Right forelimb (tissue), 1 donor: ENCODE measurements at regions not wholly inside any gene's neighbourhood (a gene's known extent, or its start where the extent isn't known, plus 50 kb on each side); places are given as distances from the start of the nearest gene placed in this dataset.
"Not testable (repeated sequence)": the region's sequence is repeated elsewhere in the genome, so short reads cannot be mapped to it uniquely, and the experiment has no call there.

Source experiments
- DNase-seq: peaks from one replicate; pipeline ENCODE4 v3.0.0-alpha.2; 2018

DNA sequence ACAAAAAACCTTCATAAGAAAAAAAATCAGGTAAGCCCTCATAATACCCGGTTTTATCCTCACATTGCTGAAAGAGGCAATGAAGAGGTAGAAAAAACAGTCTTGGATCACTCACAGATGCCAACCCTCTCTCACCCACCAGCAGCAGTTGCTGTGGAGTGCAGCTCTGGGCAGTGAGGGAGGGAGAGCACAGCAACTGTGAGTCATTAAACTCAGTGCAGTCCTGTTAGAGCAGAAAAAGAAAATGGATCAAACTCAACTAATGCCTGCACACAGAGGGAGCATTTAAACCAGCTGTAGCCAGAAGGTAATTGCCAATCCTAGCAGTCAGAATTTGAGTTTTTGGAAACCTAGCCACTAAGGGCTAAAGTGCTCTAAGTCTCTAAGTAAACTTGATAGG, 1050.6 kb upstream of the ALCAM start:
- no peak for DNase-seq

GRCh38 chr3:104323226-104323625, 1043.5 kb upstream of the ALCAM start:
- DNase-seq: no peak

DNA sequence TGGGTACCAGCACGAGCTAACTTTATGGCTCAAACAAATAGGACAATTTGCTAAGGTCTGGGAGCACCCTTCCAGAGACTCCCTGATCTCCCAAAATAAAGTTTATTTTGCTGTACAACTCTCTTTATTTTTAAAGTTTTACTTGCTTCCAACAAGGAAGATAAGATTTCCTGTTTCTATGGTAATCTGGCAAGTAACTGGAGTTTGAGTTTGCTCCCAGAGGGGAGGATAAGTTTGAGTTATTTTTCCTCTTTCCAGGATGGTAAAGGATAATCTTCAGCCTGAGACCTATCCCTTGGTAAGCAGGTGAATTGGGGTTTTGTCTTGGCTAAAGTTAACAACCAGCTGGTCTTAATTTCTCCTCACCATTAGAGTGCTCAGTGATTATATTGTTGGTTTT, 1019.4 kb upstream of the ALCAM start:
- DNase-seq: no peak

- DNase-seq: no peak
These were observed 1016.9 kb upstream of the ALCAM start for GRCh38 chr3:104349836-104350235.

DNA sequence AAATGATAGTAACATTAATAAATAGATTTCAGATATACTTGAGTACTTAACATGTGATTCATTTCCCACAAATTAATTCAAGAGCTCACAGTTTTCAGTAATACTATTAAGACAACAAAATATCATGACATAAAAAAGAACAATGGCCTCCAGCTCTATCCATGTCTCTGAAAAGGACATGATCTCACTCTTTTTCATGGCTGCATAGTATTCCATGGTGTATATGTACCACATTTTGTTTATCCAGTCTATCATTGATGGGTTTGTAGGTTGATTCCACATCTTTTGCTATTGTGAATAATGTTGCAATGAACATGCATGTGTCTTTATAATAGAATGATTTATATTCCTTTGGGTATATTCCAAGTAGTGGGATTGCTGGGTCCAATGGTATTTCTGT, 1012.8 kb upstream of the ALCAM start:
- no peak for DNase-seq

GRCh38 chr3:104359546-104359945, 1007.2 kb upstream of the ALCAM start:
- DNase-seq: no peak

- no peak for DNase-seq
These were observed 1006.7 kb upstream of the ALCAM start for GRCh38 chr3:104360038-104360437.

GRCh38 chr3:104361748-104362147, 1005.0 kb upstream of the ALCAM start:
- not testable (repeated sequence) for DNase-seq

DNA sequence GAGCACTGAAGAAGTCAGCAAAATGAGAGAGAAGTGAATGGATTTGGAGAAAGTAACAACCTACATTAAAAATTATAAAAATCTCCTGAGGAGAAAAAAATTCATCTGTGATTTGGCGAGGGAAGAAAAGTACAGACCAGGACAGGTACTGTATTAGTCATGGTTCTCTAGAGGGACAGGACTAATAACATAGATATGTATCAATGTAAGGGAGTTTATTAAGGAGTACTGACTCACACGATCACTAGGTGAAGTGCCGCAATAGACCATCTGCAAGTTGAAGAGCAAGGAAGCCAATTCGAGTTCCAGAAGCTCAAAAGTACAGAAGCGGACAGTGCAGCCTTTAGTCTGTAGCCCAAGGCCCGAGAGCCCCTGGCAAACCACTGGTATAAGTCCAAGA, 1004.4 kb upstream of the ALCAM start:
- no peak for DNase-seq

DNA sequence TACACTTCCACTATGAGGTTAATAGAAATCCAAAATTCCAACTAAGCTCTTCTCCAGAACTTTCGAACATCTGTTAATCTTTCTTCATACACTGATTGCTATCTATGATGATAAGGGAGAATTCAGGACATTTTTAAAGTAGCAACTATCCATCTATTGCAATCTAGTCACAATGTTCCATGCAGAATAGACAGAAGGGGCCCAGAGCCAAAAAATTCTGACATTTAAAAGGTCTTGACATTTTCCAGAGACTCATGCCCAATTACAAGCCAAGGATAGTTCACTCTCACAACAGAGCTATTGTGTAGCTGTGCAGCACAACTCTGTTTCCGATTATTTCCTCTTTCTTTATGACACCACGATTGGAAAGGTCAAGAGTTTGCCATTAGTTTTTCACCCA, 999.7 kb upstream of the ALCAM start:
- no peak for DNase-seq

DNA sequence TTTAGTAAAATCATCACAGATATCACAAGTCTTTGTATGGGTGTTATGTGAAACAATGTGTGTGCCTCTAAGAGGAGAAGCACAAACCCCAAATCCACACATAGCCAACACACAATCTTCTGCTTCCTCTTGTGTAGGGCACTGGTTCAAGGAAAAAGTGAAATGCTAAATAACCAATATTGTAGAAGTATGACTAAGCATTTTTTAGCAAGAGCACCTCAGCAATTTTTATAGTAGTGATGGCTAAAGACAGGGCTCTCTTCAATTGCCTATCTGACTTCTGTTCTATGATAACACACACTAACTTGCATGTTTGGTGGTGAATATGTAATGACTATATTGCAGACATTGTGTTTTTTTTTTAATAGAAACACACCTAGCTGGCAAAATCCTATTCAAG, 997.9 kb upstream of the ALCAM start:
- no peak for DNase-seq

DNA sequence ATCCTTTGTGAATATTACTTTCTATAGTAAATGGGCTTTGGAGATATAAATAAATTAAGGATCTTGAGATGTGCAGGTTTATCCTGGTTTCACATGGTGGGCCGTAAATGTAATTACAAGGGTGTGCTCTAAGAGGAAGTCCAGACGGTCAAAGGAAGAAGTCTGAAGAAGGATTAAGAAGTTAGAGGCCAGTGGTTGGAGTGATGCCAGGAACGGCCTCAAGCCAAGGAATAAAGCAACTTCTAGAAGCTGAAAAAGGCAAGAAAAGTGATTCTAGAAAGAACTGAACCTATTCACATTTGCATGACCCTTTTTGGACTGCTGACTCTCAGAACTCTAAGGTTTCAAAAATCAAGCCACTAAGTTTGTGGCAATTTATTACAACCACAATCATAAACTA, 981.3 kb upstream of the ALCAM start:
- DNase-seq: no peak

GRCh38 chr3:104388619-104389018, 978.1 kb upstream of the ALCAM start:
- DNase-seq: no peak

- DNase-seq: no peak
These were observed 974.4 kb upstream of the ALCAM start for GRCh38 chr3:104392327-104392726.

GRCh38 chr3:104396974-104397669, 969.6 kb upstream of the ALCAM start:
- DNase-seq: no peak

DNA sequence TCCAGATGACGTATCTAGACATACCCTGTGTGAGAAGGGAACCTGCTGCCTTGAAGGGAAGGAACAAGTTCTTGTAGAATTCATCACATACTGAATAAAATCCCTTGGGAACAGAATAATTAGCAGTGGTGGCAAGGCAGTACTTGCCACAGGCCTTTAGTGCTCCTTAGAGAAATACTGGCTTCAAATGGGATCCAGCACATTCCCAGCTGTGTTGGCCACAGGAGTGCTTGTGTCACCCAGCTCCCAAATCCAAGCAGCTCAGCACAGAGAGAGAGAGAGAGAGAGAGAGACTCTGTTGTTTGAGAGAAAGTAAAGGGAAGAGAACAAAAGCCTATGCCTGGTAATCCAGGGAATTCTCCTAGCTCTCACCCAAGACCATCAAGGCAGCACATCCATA, 969.0 kb upstream of the ALCAM start:
- no peak for DNase-seq

GRCh38 chr3:104402902-104403301, 963.8 kb upstream of the ALCAM start:
- DNase-seq: no peak

DNA sequence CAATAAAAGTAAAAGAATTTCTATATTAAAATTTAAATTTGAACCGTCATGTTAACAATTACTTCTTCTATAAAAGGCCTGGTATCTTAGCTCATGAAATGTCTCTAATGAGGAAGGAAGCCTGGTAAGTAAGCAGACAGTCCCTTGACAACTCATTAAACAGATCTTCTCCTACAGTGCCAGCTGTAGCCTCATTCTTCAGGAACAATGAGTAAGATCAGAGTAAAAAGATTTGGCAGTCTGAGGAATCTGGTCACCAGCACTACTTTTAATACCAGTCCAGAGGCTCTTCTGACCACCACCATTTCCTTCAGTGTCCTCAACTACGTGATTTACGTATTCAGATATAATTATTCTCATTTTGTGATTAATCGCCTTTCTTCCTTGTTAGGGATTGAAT, 955.0 kb upstream of the ALCAM start:
- no peak for DNase-seq

GRCh38 chr3:104412608-104413580, 953.8 kb upstream of the ALCAM start:
- DNase-seq: no peak

GRCh38 chr3:104428337-104428925, 938.3 kb upstream of the ALCAM start:
- no peak for DNase-seq

DNA sequence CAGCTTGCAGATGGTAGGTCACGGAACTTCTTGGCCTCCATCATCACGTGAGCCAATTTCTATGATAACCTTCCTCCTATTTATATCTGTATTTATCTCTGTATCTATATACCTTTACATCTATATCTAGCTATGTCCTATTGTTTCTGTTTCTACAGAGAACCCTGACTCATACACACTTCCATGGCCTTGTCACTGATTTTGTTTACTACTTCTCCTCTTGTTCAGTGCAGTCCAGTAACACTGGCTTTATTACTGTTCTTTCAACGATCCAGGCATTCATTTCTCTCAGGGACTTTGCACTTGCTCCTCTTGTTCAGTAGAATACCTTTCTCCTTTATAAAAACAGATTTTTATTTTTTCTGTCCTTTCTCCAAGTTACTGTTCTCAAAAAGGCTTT, 937.0 kb upstream of the ALCAM start:
- no peak for DNase-seq

DNA sequence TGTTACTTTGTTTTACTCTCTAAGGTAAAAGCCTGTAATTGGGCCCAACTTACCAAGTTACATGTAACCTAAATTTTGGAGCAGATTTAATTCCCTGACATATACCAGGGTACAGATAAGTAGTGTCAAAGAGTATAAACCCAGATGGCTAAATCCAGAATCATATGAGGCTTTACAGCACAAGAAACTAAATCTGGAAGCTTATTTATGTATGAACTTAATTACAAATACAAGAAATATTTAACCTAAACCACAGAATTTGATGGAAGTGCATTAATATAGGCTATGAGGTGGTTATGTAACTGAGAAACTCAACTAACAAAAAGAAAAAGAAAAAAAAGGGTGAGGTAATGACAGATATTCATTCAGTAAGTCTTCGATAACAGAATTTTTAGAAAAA, 930.2 kb upstream of the ALCAM start:
- no peak for DNase-seq

- DNase-seq: peak; percentile 48
These were observed 929.5 kb upstream of the ALCAM start for GRCh38 chr3:104437131-104437750.
